GM21360 (cell line): ENCODE measurements at regions not wholly inside any gene's neighbourhood (a gene's known extent, or its start where the extent isn't known, plus 50 kb on each side); places are given as distances from the start of the nearest gene placed in this dataset.
A peak's percentile ranks its signal among the peaks of the same experiment; 100 is the strongest.
"Not testable (repeated sequence)": the region's sequence is repeated elsewhere in the genome, so short reads cannot be mapped to it uniquely, and the experiment has no call there.

Source experiments
- ATAC-seq: cut with Tn5 transposase; IDR thresholded peaks from one replicate; pipeline ENCODE4 v1.9.1; 2021; ENCODE audit warnings: mild to moderate bottlenecking, moderate library complexity; ENCODE audit not compliant: unreplicated experiment

GRCh38 chrX:34576864-34577263, 80.2 kb downstream of the TMEM47 start:
- no peak for ATAC-seq

- ATAC-seq = no peak
These were observed 91.1 kb downstream of the TMEM47 start for GRCh38 chrX:34565981-34566380.

GRCh38 chrX:34563804-34564203, 93.3 kb downstream of the TMEM47 start:
- ATAC-seq = no peak

GRCh38 chrX:34563061-34563460, 94.0 kb downstream of the TMEM47 start:
- no peak for ATAC-seq

GRCh38 chrX:34562006-34562405, 95.1 kb downstream of the TMEM47 start:
- no peak for ATAC-seq

GRCh38 chrX:34560180-34560579, 96.9 kb downstream of the TMEM47 start:
- no peak for ATAC-seq

- peak; percentile 70 for ATAC-seq
These were observed 97.8 kb downstream of the TMEM47 start for GRCh38 chrX:34559325-34559724.

GRCh38 chrX:34557733-34558132, 99.4 kb downstream of the TMEM47 start:
- no peak for ATAC-seq

GRCh38 chrX:34555481-34555880, 101.6 kb downstream of the TMEM47 start:
- ATAC-seq = no peak

- no peak for ATAC-seq
These were observed 110.7 kb downstream of the TMEM47 start for GRCh38 chrX:34546366-34546765.

- no peak for ATAC-seq
These were observed 129.0 kb downstream of the TMEM47 start for GRCh38 chrX:34528081-34528480.

- ATAC-seq = no peak
These were observed 135.5 kb downstream of the TMEM47 start for GRCh38 chrX:34521563-34521962.

- no peak for ATAC-seq
These were observed 147.7 kb downstream of the TMEM47 start for GRCh38 chrX:34509394-34509793.

GRCh38 chrX:34503119-34503518, 154.0 kb downstream of the TMEM47 start:
- ATAC-seq = no peak

- no peak for ATAC-seq
These were observed 164.0 kb downstream of the TMEM47 start for GRCh38 chrX:34493086-34493485.

- ATAC-seq = no peak
These were observed 166.0 kb downstream of the TMEM47 start for GRCh38 chrX:34491126-34491525.

- ATAC-seq = no peak
These were observed 169.7 kb downstream of the TMEM47 start for GRCh38 chrX:34487364-34487763.

- no peak for ATAC-seq
These were observed 173.1 kb downstream of the TMEM47 start for GRCh38 chrX:34483980-34484379.

GRCh38 chrX:34470507-34470906, 186.6 kb downstream of the TMEM47 start:
- no peak for ATAC-seq

- ATAC-seq = no peak
These were observed 189.6 kb downstream of the TMEM47 start for GRCh38 chrX:34467437-34467836.

GRCh38 chrX:34463220-34463619, 193.9 kb downstream of the TMEM47 start:
- ATAC-seq = not testable (repeated sequence)

GRCh38 chrX:34457850-34458249, 199.2 kb downstream of the TMEM47 start:
- not testable (repeated sequence) for ATAC-seq

- no peak for ATAC-seq
These were observed 219.5 kb downstream of the TMEM47 start for GRCh38 chrX:34437586-34437985.

GRCh38 chrX:34426334-34426733, 230.8 kb downstream of the TMEM47 start:
- ATAC-seq = no peak
